ENCODE measurements at regions not wholly inside any gene's neighbourhood (a gene's known extent, or its start where the extent isn't known, plus 50 kb on each side); places are given as distances from the start of the nearest gene placed in this dataset.
"Not testable (repeated sequence)": the region's sequence is repeated elsewhere in the genome, so short reads cannot be mapped to it uniquely, and the experiment has no call there.

- no peak for DNase-seq
These were observed 77.9 kb upstream of the FLT1 start for GRCh38 chr13:28572871-28573270.

DNA sequence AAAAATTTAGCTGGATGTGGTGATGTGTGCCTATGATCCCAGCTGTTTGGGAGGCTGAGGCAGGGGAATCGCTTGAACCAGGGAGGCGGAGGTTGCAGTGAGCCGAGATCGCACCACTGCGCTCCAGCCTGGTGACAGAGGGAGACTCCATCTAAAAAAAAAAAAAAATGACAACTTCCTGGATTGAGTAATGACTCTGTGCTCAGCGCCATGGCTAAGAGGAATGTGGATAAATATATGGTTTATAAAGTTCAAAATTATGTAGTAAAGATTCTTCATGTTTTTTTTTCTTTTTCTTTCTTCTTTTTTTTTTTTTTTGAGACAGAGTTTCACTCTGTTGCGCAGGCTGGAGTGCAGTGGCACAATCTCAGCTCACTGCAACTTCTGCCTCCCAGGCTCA is 75.4 kb upstream of the FLT1 start:
- not testable (repeated sequence) for DNase-seq

GRCh38 chr13:28569886-28570285 is 75.0 kb upstream of the FLT1 start:
- DNase-seq = no peak

GRCh38 chr13:28568286-28568685 is 73.4 kb upstream of the FLT1 start:
- DNase-seq = no peak

DNA sequence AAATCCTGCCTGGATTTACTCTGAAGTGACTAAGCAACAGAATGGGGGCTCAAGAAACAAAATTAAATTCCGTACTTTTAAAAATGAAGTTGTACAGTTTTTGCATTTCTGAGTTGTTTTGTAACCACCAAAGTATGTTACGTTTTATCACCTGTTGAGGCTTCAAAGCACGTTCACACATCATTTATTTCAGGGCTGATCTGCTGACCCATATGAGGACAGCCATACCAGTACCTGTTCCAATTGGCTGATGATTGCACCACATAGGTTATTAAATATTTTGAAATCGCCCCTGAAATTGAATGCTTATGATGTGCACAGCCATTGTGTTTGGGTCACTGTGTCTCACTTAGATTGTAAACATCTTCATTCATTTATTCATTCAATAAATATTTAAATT is 72.0 kb upstream of the FLT1 start:
- DNase-seq = no peak

- no peak for DNase-seq
These were observed 71.4 kb upstream of the FLT1 start for GRCh38 chr13:28566283-28566682.

DNA sequence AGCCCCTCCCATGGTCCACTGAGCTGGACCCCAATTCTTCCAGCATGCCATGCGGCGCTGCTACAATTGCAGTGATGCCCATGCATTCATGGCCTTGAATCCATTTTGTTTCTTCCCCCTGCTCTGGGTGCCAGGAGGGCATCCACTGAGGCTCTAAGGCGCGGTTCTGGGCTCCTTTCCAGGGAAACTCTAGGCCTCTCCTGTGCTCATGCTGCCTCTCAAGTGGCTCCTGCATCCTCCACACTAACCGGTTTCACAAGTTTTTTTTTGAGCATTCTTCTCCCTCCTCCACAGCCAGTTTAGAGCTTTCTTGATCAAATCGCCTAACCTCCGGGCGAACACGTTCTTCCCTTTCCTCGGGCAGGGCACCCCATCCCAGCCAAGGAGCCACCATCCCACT is 69.1 kb upstream of the FLT1 start:
- no peak for DNase-seq

GRCh38 chr13:28563609-28564008 is 68.7 kb upstream of the FLT1 start:
- no peak for DNase-seq

- DNase-seq = no peak
These were observed 65.7 kb upstream of the FLT1 start for GRCh38 chr13:28560612-28561011.

GRCh38 chr13:28559636-28560259 is 64.8 kb upstream of the FLT1 start:
- no peak for DNase-seq

DNA sequence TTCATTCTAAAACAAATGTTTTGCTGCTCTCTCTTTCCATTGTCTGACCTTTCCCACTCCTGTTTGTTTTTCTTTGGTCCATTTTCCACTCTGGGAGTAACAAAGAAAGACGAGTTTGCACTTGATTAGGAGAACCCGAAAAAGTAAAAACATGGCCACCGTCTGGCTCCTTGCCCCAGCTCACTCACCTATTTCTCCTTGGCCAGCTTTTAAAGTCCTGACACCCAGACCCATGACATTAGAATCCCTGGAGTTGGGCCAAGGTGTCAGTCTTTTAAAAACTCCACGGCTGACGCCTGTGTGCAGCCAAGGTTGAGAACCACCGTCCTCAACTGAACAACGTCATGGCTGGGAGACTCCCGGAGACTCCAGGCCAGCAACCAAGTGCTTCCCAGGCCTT is 63.6 kb upstream of the FLT1 start:
- DNase-seq = no peak

GRCh38 chr13:28557725-28558520 is 63.0 kb upstream of the FLT1 start:
- DNase-seq = no peak

DNA sequence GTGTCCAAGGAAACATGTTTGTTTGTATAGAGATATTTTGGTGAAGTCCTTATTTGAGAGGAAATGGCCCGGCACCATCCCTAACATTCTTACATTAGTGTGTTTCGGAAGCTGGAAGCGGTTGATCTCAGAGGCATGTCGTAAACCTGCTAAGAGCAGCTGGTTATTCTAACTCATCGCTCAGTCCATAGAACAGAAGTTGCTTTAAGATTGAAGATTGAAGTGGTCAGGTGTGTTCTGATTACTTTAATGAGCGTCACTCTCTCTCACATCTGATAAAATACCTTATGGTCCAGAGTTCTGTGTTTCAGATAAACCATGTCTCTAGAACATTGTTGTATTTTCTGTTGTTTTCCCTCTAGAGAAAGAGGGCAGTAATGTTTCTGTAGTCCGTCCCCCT is 60.2 kb upstream of the FLT1 start:
- no peak for DNase-seq

DNA sequence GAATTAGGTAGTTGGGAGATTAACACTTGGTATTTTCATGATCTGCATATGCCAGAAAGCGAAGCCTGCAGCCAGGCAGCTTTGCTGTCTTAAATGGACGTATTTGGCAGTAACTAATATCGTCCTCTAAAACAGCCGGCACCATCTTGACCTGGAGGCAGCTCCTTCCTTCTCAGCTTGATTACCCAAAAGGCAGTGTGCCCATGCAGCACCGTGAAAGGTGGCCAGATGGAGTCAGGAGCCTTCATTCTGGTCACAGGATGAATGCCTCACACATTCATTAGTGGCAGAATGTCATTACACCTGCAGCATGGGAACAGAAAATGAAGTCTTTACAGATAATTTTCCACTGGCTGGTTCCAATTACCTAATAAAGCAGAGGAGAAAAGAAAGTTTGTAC is 59.0 kb upstream of the FLT1 start:
- no peak for DNase-seq

DNA sequence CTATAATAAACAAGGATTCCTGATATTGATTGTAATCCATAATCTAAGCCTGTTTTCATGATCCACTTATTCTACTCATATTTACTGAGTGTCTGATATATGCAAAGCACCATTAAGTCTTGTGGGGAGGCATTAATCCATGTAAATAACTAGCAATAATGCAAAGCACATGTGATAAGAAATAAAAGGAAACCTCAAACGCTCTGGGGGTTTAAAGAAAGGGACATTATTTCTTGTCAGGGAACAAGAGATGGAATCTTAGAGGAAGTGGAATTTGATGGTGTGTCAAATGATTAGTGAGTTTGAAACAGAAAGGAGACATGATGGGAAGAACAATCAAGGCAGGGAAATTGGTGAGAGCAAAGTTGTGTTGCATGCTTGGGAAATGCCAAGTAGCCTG is 57.4 kb upstream of the FLT1 start:
- DNase-seq = no peak

DNA sequence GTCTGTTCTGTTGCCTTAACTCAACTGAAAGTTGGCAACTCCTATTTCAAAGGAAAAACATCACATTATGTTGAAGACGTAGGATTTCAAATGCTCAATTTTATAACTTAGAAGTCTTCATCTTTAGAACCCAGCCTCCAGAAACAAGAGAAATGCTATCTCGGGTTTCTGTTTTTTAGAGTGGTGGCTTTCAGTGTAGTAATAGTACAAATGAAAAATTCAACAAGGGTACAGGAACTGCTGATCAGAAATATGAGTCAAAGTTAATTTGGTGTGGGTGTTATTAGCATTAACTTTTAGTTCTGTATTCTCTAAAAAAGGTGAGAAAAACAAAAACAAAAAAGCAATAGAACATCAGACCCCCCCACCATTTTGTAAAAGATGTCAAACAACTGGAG is 56.6 kb upstream of the FLT1 start:
- no peak for DNase-seq

DNA sequence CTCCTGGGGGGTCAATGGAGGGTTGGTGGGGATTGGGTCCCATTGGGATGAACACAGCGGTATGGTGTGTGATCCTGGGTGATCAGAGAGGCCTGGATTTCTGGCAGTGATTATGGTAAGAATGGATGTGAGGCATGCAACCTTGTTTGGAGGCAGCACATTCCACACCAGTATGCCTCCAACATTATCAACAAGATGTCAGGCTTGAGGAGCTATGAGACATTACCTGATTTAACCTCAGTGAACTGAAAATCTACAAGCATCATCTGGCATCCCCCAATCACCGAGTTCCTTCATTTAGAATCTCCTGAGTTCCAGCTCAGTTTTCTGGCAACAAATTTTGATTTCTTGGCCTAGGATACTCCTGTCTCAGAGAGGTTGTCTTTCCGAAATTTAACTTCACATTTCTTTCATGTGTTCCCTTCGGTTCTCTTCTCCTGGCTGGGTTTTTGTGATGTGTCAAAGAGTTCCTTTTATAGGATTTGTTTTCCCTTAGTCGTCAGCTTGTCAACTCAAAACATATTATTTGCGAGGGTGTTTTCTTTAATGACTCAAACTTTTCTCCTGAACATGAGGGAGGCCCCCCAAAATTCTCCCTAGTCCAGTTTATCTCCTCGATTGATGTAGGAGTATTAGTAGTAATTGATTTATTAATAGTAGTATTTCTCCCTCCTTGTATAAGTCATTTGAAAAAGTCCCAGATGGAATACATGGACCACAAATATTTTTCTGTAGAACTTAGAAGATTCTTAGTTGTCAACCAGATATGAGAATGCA is 56.0 kb upstream of the FLT1 start:
- DNase-seq = no peak

DNA sequence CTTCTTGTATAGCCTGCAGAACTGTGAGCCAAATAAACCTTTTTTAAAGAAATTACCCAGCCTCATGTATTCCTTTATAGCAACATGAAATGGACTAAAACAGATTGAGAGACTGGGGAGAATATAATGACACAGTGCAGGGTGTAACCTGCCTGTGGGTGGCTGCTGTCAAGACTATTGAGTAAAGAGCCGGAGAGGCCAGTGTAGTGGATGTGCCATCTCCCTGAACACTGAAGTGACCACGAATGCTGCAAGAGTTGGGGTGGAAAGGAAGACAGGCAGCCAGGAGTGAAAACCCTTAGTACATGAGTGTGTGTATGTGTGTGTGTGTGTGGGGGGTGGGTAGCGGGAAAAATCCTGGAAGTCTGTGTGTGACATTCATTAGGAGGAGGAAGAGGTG is 55.2 kb upstream of the FLT1 start:
- no peak for DNase-seq

GRCh38 chr13:28548872-28549271 is 53.9 kb upstream of the FLT1 start:
- DNase-seq = no peak

- no peak for DNase-seq
These were observed 53.5 kb upstream of the FLT1 start for GRCh38 chr13:28548468-28548867.

DNA sequence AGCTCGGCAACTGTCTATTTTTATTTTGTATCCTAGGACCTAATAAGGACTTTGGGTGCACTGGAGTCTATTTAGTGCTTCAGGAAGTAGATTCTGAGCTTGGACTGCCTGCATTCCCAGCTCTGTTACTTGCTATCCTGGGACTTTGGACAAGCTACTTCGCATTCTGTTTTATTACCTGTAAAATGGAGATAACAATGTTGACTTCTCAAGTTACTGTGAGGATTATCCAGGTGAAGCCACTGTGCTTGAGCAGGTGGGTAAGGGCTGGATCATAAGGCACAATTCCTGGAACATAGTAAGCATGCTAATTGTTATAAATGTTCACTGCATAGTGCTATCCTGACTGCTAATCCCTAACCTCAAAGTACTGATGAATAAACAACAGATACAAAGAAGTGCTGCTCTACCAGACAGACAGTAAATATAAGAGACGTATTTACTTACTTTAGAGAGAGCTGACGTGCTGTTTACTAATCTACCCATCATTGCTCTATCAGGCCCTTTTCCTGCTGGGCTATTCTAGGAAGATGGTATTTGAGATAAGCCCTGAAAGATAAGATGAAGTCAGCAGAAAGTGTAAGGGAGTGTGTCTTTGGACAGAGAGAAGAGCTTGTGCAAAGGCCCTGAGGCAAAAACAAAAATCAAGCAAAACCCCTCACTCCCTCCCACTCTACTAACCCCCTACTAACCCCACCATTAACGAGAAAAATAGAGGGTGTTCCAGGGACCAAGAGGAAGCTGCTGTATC is 50.8 kb upstream of the FLT1 start:
- no peak for DNase-seq

Data from CD4-positive, alpha-beta T cell treated with Interferon gamma for 1 hour (primary cell).